Suprapubic skin (tissue), 4 donors: ENCODE measurements at regions not wholly inside any gene's neighbourhood (a gene's known extent, or its start where the extent isn't known, plus 50 kb on each side); places are given as distances from the start of the nearest gene placed in this dataset.

Experiments used
- DNase-seq, 2 donors: peaks; one replicate each; pipeline ENCODE4 v3.0.0-alpha.2; 2019; ENCODE audit warnings: low spot score in 2 of 2
- H3K27ac ChIP-seq: fragments of 200-600 bp; sonication (generic); one replicate; pipeline ENCODE4 v1.5.1; 2019
- H3K27me3 ChIP-seq: fragments of 200-600 bp; sonication (generic); one replicate; pipeline ENCODE4 v1.5.1; 2019
- H3K36me3 ChIP-seq: fragments of 200-600 bp; sonication (generic); one replicate; pipeline ENCODE4 v1.5.1; 2019
- H3K4me1 ChIP-seq: fragments of 200-600 bp; sonication (generic); one replicate; pipeline ENCODE4 v1.5.1; 2019
- H3K4me3 ChIP-seq: fragments of 200-600 bp; sonication (generic); one replicate; pipeline ENCODE4 v1.5.1; 2019; ENCODE audit warnings: mild to moderate bottlenecking
- H3K9me3 ChIP-seq: fragments of 200-600 bp; sonication (generic); one replicate; pipeline ENCODE4 v1.5.1; 2019
- CTCF ChIP-seq, 2 donors: fragments of 200-600 bp in 1 of 2; fragments of 450-650 bp in 1 of 2; sonication (generic) in 1 of 2; IDR thresholded peaks; one replicate each; pipeline ENCODE4 v1.5.1; 2016 to 2019; ENCODE audit warnings: antibody characterized with exemption in 2 of 2, mild to moderate bottlenecking in 1 of 2, moderate library complexity in 1 of 2
- EP300 ChIP-seq: sonication (generic); formaldehyde crosslinking; IDR thresholded peaks from one replicate; pipeline ENCODE4 v1.6.1; 2017; ENCODE audit warnings: antibody characterized with exemption
- POLR2A ChIP-seq, 2 donors: fragments of 450-650 bp; IDR thresholded peaks; one replicate each; pipeline ENCODE4 v1.6.1; 2017; ENCODE audit warnings: antibody characterized with exemption in 2 of 2, mild to moderate bottlenecking in 2 of 2, moderate library complexity in 2 of 2
- POLR2AphosphoS5 ChIP-seq, 3 donors: sonication (generic); formaldehyde crosslinking; IDR thresholded peaks; one replicate each; pipeline ENCODE4 v1.6.1; 2017; ENCODE audit warnings: antibody characterized with exemption in 3 of 3
- WGBS: methylation state at CpG from one replicate; pipeline ENCODE4 v1.1.5; 2018; 5-methylcytosine and 5-hydroxymethylcytosine counted together

GRCh38 chr10:91726355-91726754, 71.9 kb upstream of the TNKS2 start:
- no peaks in the 10 kb centered on the region for H3K36me3 ChIP-seq
- H3K9me3 ChIP-seq, result no peaks in the 10 kb centered on the region
- no peaks in the 10 kb centered on the region for H3K4me1 ChIP-seq
- no peak for DNase-seq
- WGBS, result 89% methylated on average over 2 of the region's 2 CpGs
- no peak overlapping the region for H3K4me3 ChIP-seq
- TF ChIP-seq EP300, result no peak
- no peak overlapping the region for H3K27ac ChIP-seq
- no peaks in the 10 kb centered on the region for H3K27me3 ChIP-seq

- DNase-seq, result no peak
- 79% methylated on average over 3 of the region's 3 CpGs for WGBS
- Histone ChIP-seq H3K4me3 (no peak overlapping the region), H3K27me3 (no peaks in the 10 kb centered on the region), H3K4me1 (no peaks in the 10 kb centered on the region), H3K27ac (no peak overlapping the region), H3K36me3 (no peaks in the 10 kb centered on the region), H3K9me3 (no peaks in the 10 kb centered on the region)
- TF ChIP-seq CTCF (IDR thresholded peaks at IDR 0.05) (no peak), EP300 (no peak), POLR2A (IDR thresholded peaks at IDR 0.05) (no peak), POLR2AphosphoS5 (IDR thresholded peaks at IDR 0.05) (no peak)
Observed at GRCh38 chr10:91724933-91725332, 73.3 kb upstream of the TNKS2 start.

GRCh38 chr10:91713461-91714072, 80.7 kb upstream of the PPP1R3C start:
- H3K36me3 ChIP-seq, result no peaks in the 10 kb centered on the region
- no peak overlapping the region for H3K4me3 ChIP-seq
- H3K27me3 ChIP-seq, result no peaks in the 10 kb centered on the region
- TF ChIP-seq POLR2AphosphoS5 (IDR thresholded peaks at IDR 0.05) (no peak), EP300 (no peak), POLR2A (IDR thresholded peaks at IDR 0.05) (no peak), CTCF (IDR thresholded peaks at IDR 0.05) (no peak)
- peaks cover 4% of the 10 kb centered on the region for H3K4me1 ChIP-seq
- no peaks in the 10 kb centered on the region for H3K9me3 ChIP-seq
- WGBS, result 95% methylated on average over 1 of the region's 1 CpG
- no peak overlapping the region for H3K27ac ChIP-seq
- no peak for DNase-seq

- no peak for DNase-seq
Observed at GRCh38 chr10:91711885-91712680, 79.2 kb upstream of the PPP1R3C start.

GRCh38 chr10:91709394-91709798, 76.5 kb upstream of the PPP1R3C start:
- no peak overlapping the region for H3K27ac ChIP-seq
- H3K27me3 ChIP-seq, result no peaks in the 10 kb centered on the region
- H3K9me3 ChIP-seq, result no peaks in the 10 kb centered on the region
- H3K4me1 ChIP-seq, result peaks cover 4% of the 10 kb centered on the region
- H3K36me3 ChIP-seq, result no peaks in the 10 kb centered on the region
- DNase-seq, result no peak
- WGBS, result 58% methylated on average over 1 of the region's 1 CpG
- no peak overlapping the region for H3K4me3 ChIP-seq
- TF ChIP-seq POLR2A (IDR thresholded peaks at IDR 0.05), result no peak
- TF ChIP-seq POLR2AphosphoS5 (IDR thresholded peaks at IDR 0.05), result no peak
- TF ChIP-seq CTCF (IDR thresholded peaks at IDR 0.05), result no peak
- no peak for TF ChIP-seq EP300

More at GRCh38 chr10:91711885-91712680, 79.2 kb upstream of the PPP1R3C start:
- H3K27ac ChIP-seq, result peak overlapping the region; percentile 14
- no peak overlapping the region for H3K4me3 ChIP-seq
- no peak for TF ChIP-seq CTCF (IDR thresholded peaks at IDR 0.05)
- no peak for TF ChIP-seq EP300
- no peak for TF ChIP-seq POLR2A (IDR thresholded peaks at IDR 0.05)
- no peak for TF ChIP-seq POLR2AphosphoS5 (IDR thresholded peaks at IDR 0.05)
- 60% methylated on average over 4 of the region's 4 CpGs for WGBS
- no peaks in the 10 kb centered on the region for H3K9me3 ChIP-seq
- H3K36me3 ChIP-seq, result no peaks in the 10 kb centered on the region
- peaks cover 4% of the 10 kb centered on the region for H3K4me1 ChIP-seq
- H3K27me3 ChIP-seq, result no peaks in the 10 kb centered on the region
